Endodermal cell (in vitro differentiated cells): ENCODE measurements at regions not wholly inside any gene's neighbourhood (a gene's known extent, or its start where the extent isn't known, plus 50 kb on each side); places are given as distances from the start of the nearest gene placed in this dataset.
A peak's percentile ranks its signal among the peaks of the same experiment; 100 is the strongest.

Source experiments
- DNase-seq: peaks from one replicate; pipeline ENCODE4 v3.0.0-alpha.2; 2017
- H3K27ac ChIP-seq: 2 replicates; pipeline ENCODE4 v1.5.1; 2013; ENCODE audit warnings: mild to moderate bottlenecking, low read depth, low read length, moderate library complexity
- H3K27me3 ChIP-seq: 2 replicates; pipeline ENCODE4 v1.6.1; 2013; ENCODE audit warnings: mild to moderate bottlenecking, low read length, moderate library complexity; ENCODE audit not compliant: insufficient read depth, control insufficient read depth, poor library complexity, severe bottlenecking
- H3K36me3 ChIP-seq: 2 replicates; pipeline ENCODE4 v1.7.0; 2013; ENCODE audit warnings: mild to moderate bottlenecking, low read length, moderate library complexity; ENCODE audit not compliant: control insufficient read depth, insufficient read depth
- H3K4me1 ChIP-seq: one replicate; pipeline ENCODE4 v1.7.0; 2013; ENCODE audit warnings: low read length; ENCODE audit not compliant: control insufficient read depth, insufficient read depth
- H3K4me3 ChIP-seq: 2 replicates; pipeline ENCODE4 v1.5.1; 2013; ENCODE audit warnings: mild to moderate bottlenecking, low read length, moderate library complexity
- H3K9ac ChIP-seq: 2 replicates; pipeline ENCODE4 v1.6.1; 2013; ENCODE audit warnings: mild to moderate bottlenecking, low read length, moderate library complexity; ENCODE audit not compliant: poor library complexity, severe bottlenecking; ENCODE audit errors: extremely low read depth
- H3K9me3 ChIP-seq: 2 replicates; pipeline ENCODE4 v1.6.1; 2013; ENCODE audit warnings: mild to moderate bottlenecking, low read length, moderate library complexity; ENCODE audit not compliant: control insufficient read depth
- H3K27ac Mint-ChIP-seq: 2 replicates; pipeline ENCODE4 v1.8.0; 2020; ENCODE audit warnings: mixed read lengths
- H3K27me3 Mint-ChIP-seq: 2 replicates; pipeline ENCODE4 v1.8.0; 2021; ENCODE audit warnings: mild to moderate bottlenecking, mixed read lengths; ENCODE audit not compliant: insufficient read depth
- H3K36me3 Mint-ChIP-seq: 2 replicates; pipeline ENCODE4 v1.8.0; 2020; ENCODE audit warnings: low read depth, mixed read lengths
- H3K4me1 Mint-ChIP-seq: 2 replicates; pipeline ENCODE4 v1.8.0; 2020; ENCODE audit warnings: mixed read lengths
- H3K4me3 Mint-ChIP-seq: 2 replicates; pipeline ENCODE4 v1.8.0; 2020; ENCODE audit warnings: mild to moderate bottlenecking, moderate library complexity, mixed read lengths
- H3K9me3 Mint-ChIP-seq: 2 replicates; pipeline ENCODE4 v1.8.0; 2020; ENCODE audit warnings: mild to moderate bottlenecking, mixed read lengths
- WGBS, 2 experiments: methylation state at CpG; one replicate each; pipeline versions ENCODE4 v1.1.5 to v1.1.7; 2013; ENCODE audit warnings: missing lambda C conversion rate in 2 of 2, mixed read lengths in 1 of 2; ENCODE audit not compliant: insufficient coverage in 1 of 2, insufficient read length in 1 of 2; 5-methylcytosine and 5-hydroxymethylcytosine counted together
- TF ChIP-seq, protein P1 (sequence below): fragments of 200-600 bp; sonication (generic); conservative IDR thresholded peaks from 2 replicates; pipeline ENCODE4 v1.5.0; 2021; ENCODE audit warnings: antibody characterized with exemption, mild to moderate bottlenecking

DNA sequence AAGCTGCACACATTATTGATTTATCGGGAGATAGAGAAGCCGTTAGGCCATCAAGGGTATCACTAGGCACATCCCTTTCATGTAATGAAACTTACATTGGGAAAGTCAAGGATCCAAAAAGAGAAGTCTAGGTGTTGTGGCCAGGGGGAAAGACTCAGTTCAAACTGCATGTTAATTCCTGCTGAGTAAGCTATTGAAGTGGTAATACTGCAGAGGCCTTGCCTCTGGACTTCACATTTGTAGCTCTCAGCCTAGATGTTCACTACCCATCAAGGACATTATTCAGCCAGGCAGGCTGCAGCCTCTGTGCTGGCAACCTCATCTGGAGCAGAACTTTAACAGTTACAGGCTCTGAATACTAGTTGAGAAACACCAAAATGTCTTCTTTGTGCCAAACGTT, 2094.5 kb upstream of the AGA start:
- WGBS, 2 experiments: 72 to 100% methylated on average over 2 to 3 of the region's 3 CpGs
- H3K4me3 ChIP-seq: no peak overlapping the region

DNA sequence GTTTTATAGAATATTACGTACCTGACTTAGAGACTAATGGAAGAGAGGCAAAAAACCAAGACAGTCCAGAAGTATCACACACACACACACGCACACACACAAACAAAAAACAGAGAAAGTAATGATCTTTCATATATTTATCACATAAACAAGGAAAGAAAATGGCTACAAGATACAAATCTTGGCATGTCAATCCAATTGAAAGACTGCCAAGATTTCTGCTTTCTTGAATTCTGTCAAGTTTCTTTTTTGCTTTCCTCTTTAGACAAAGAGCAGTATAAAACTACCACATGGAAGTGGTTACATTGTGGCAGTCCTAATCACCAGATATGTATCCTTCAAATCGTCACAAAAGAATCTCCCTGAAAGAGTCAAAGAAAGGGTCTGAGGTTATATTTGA, 2097.4 kb upstream of the AGA start:
- no peaks in the 10 kb centered on the region for H3K9me3 ChIP-seq
- TF ChIP-seq, protein P1, sequence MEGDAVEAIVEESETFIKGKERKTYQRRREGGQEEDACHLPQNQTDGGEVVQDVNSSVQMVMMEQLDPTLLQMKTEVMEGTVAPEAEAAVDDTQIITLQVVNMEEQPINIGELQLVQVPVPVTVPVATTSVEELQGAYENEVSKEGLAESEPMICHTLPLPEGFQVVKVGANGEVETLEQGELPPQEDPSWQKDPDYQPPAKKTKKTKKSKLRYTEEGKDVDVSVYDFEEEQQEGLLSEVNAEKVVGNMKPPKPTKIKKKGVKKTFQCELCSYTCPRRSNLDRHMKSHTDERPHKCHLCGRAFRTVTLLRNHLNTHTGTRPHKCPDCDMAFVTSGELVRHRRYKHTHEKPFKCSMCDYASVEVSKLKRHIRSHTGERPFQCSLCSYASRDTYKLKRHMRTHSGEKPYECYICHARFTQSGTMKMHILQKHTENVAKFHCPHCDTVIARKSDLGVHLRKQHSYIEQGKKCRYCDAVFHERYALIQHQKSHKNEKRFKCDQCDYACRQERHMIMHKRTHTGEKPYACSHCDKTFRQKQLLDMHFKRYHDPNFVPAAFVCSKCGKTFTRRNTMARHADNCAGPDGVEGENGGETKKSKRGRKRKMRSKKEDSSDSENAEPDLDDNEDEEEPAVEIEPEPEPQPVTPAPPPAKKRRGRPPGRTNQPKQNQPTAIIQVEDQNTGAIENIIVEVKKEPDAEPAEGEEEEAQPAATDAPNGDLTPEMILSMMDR: no peak
- H3K36me3 ChIP-seq: no peaks in the 10 kb centered on the region
- Mint-ChIP-seq H3K27me3 (no peaks in the 10 kb centered on the region), H3K4me3 (no peak overlapping the region), H3K27ac (no peak overlapping the region), H3K4me1 (no peaks in the 10 kb centered on the region), H3K36me3 (no peaks in the 10 kb centered on the region), H3K9me3 (no peaks in the 10 kb centered on the region)
- H3K9ac ChIP-seq: no peak overlapping the region
- no peak for DNase-seq
- H3K27ac ChIP-seq: no peak overlapping the region
- H3K27me3 ChIP-seq: no peaks in the 10 kb centered on the region
- no peaks in the 10 kb centered on the region for H3K4me1 ChIP-seq
- H3K4me3 ChIP-seq: no peak overlapping the region
- 83 to 100% methylated on average over 1 to 2 of the region's 3 CpGs for WGBS, 2 experiments

More for the DNA sequence above, 2094.5 kb upstream of the AGA start:
- Mint-ChIP-seq H3K27ac (no peak overlapping the region), H3K4me3 (no peak overlapping the region), H3K27me3 (no peaks in the 10 kb centered on the region), H3K4me1 (no peaks in the 10 kb centered on the region), H3K9me3 (no peaks in the 10 kb centered on the region), H3K36me3 (no peaks in the 10 kb centered on the region)
- no peaks in the 10 kb centered on the region for H3K9me3 ChIP-seq
- no peak overlapping the region for H3K9ac ChIP-seq
- no peaks in the 10 kb centered on the region for H3K4me1 ChIP-seq
- H3K27me3 ChIP-seq: no peaks in the 10 kb centered on the region
- DNase-seq: peak; percentile 43
- H3K27ac ChIP-seq: no peak overlapping the region
- no peaks in the 10 kb centered on the region for H3K36me3 ChIP-seq
- TF ChIP-seq, protein P1: no peak

DNA sequence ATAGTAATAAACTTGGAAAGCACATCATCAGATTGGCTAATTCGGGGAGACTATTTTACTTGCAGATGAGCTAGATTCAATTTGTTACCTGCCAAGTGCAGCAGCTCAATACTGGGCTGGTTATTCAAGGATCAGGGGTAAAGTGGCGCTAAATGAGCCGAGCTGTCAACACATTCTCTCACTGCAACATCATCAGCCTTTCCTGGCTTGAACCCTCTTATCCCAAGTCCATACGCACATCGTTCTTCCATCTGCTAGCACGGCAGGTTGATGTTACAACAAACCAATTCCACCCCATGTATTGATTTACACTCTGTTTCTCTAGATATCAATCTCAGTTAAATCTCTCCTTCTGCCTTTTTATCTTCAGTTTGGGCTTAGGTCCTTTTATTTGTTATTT, 2101.5 kb upstream of the AGA start:
- Histone ChIP-seq H3K9ac (no peak overlapping the region), H3K4me3 (no peak overlapping the region), H3K36me3 (no peaks in the 10 kb centered on the region), H3K4me1 (no peaks in the 10 kb centered on the region), H3K9me3 (no peaks in the 10 kb centered on the region), H3K27ac (no peak overlapping the region), H3K27me3 (no peaks in the 10 kb centered on the region)
- 96% methylated on average over 6 of the region's 6 CpGs for WGBS, 2 experiments
- Mint-ChIP-seq H3K27me3 (no peaks in the 10 kb centered on the region), H3K4me1 (peaks cover 3% of the 10 kb centered on the region), H3K4me3 (no peak overlapping the region), H3K9me3 (peaks cover 8% of the 10 kb centered on the region), H3K27ac (no peak overlapping the region), H3K36me3 (no peaks in the 10 kb centered on the region)
- DNase-seq: no peak
- TF ChIP-seq, protein P1: no peak
